GM18868 (cell line): ENCODE measurements at regions not wholly inside any gene's neighbourhood (a gene's known extent, or its start where the extent isn't known, plus 50 kb on each side); places are given as distances from the start of the nearest gene placed in this dataset.
"Not testable (repeated sequence)": the region's sequence is repeated elsewhere in the genome, so short reads cannot be mapped to it uniquely, and the experiment has no call there.

Source experiments
- ATAC-seq: cut with Tn5 transposase; IDR thresholded peaks from one replicate; pipeline ENCODE4 v1.9.1; 2021; ENCODE audit warnings: mild to moderate bottlenecking, moderate library complexity; ENCODE audit not compliant: unreplicated experiment

- no peak for ATAC-seq
These were observed 246.0 kb downstream of the HAPSTR1 start for GRCh38 chr16:9337308-9338032.

- no peak for ATAC-seq
These were observed 246.6 kb downstream of the HAPSTR1 start for GRCh38 chr16:9338068-9338467.

- no peak for ATAC-seq
These were observed 247.1 kb downstream of the HAPSTR1 start for GRCh38 chr16:9338510-9338909.

GRCh38 chr16:9340526-9341256 is 249.2 kb downstream of the HAPSTR1 start:
- no peak for ATAC-seq

- no peak for ATAC-seq
These were observed 251.8 kb downstream of the HAPSTR1 start for GRCh38 chr16:9343276-9343675.

GRCh38 chr16:9344508-9344907 is 253.1 kb downstream of the HAPSTR1 start:
- ATAC-seq, result no peak

GRCh38 chr16:9345046-9345445 is 253.6 kb downstream of the HAPSTR1 start:
- no peak for ATAC-seq

GRCh38 chr16:9345880-9346279 is 254.4 kb downstream of the HAPSTR1 start:
- ATAC-seq, result no peak

GRCh38 chr16:9348912-9349311 is 257.5 kb downstream of the HAPSTR1 start:
- ATAC-seq, result no peak

- not testable (repeated sequence) for ATAC-seq
These were observed 258.0 kb downstream of the HAPSTR1 start for GRCh38 chr16:9349373-9349960.

- ATAC-seq, result not testable (repeated sequence)
These were observed 258.8 kb downstream of the HAPSTR1 start for GRCh38 chr16:9350119-9350799.

- ATAC-seq, result no peak
These were observed 260.0 kb downstream of the HAPSTR1 start for GRCh38 chr16:9351440-9351839.

GRCh38 chr16:9351841-9352434 is 260.5 kb downstream of the HAPSTR1 start:
- no peak for ATAC-seq

- ATAC-seq, result no peak
These were observed 266.4 kb downstream of the HAPSTR1 start for GRCh38 chr16:9357829-9358228.

- ATAC-seq, result no peak
These were observed 268.6 kb downstream of the HAPSTR1 start for GRCh38 chr16:9360075-9360474.

- no peak for ATAC-seq
These were observed 270.6 kb downstream of the HAPSTR1 start for GRCh38 chr16:9362050-9362449.

- no peak for ATAC-seq
These were observed 271.2 kb downstream of the HAPSTR1 start for GRCh38 chr16:9362604-9363003.

- no peak for ATAC-seq
These were observed 272.1 kb downstream of the HAPSTR1 start for GRCh38 chr16:9363520-9363919.

- no peak for ATAC-seq
These were observed 273.4 kb downstream of the HAPSTR1 start for GRCh38 chr16:9364721-9365369.

GRCh38 chr16:9365370-9365728 is 273.9 kb downstream of the HAPSTR1 start:
- no peak for ATAC-seq
